MM.1S (cell line): ENCODE measurements at regions not wholly inside any gene's neighbourhood (a gene's known extent, or its start where the extent isn't known, plus 50 kb on each side); places are given as distances from the start of the nearest gene placed in this dataset.
"Not testable (repeated sequence)": the region's sequence is repeated elsewhere in the genome, so short reads cannot be mapped to it uniquely, and the experiment has no call there.

ENCODE experiments used
- EZH2 ChIP-seq: fragments of 300-600 bp; sonication (generic); optimal IDR thresholded peaks from 2 replicates; pipeline ENCODE3; 2017; ENCODE audit warnings: low read depth, mild to moderate bottlenecking, antibody characterized with exemption, low read length, mixed read lengths
- EZH2phosphoT487 ChIP-seq: fragments of 300-600 bp; sonication (generic); IDR thresholded peaks from 2 replicates; pipeline ENCODE4 v1.6.1; 2018; ENCODE audit warnings: antibody characterized with exemption, low read length
- TF ChIP-seq, protein P1 (sequence below): fragments of 300-600 bp; sonication (generic); IDR thresholded peaks from 2 replicates; pipeline ENCODE4 v1.5.1; 2016; ENCODE audit warnings: antibody characterized with exemption, low read length, mixed read lengths

DNA sequence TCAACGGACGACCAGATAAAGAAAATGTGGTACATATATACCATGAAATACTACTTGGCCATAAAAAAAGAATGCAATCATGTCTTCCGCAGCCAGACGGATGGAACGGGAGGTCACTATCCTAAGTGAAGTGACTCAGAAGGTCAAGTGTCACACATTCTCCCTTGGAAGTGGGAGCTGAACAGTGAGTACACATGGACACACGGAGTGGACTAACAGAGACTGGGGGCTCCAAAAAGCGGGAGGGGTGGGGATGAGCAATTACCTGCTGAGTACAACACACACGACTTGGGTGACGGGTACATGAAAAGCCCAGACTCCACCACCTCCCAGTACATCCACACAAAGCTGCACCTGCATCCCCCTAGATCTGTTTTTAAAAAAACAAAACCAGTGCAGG, 62.5 kb upstream of the TNK2 start:
- TF ChIP-seq, protein P1, sequence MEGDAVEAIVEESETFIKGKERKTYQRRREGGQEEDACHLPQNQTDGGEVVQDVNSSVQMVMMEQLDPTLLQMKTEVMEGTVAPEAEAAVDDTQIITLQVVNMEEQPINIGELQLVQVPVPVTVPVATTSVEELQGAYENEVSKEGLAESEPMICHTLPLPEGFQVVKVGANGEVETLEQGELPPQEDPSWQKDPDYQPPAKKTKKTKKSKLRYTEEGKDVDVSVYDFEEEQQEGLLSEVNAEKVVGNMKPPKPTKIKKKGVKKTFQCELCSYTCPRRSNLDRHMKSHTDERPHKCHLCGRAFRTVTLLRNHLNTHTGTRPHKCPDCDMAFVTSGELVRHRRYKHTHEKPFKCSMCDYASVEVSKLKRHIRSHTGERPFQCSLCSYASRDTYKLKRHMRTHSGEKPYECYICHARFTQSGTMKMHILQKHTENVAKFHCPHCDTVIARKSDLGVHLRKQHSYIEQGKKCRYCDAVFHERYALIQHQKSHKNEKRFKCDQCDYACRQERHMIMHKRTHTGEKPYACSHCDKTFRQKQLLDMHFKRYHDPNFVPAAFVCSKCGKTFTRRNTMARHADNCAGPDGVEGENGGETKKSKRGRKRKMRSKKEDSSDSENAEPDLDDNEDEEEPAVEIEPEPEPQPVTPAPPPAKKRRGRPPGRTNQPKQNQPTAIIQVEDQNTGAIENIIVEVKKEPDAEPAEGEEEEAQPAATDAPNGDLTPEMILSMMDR = not testable (repeated sequence)
- TF ChIP-seq EZH2, EZH2phosphoT487: not testable (repeated sequence)
